Trophoblast cell (in vitro differentiated cells and primary cell): ENCODE measurements at regions not wholly inside any gene's neighbourhood (a gene's known extent, or its start where the extent isn't known, plus 50 kb on each side); places are given as distances from the start of the nearest gene placed in this dataset.

Source experiments
- DNase-seq, 2 donors: peaks; one replicate each; pipeline ENCODE4 v3.0.0-alpha.2; 2016
- H2AFZ ChIP-seq: 2 replicates; pipeline ENCODE4 v1.6.1; 2013; ENCODE audit warnings: low read length, moderate library complexity, mild to moderate bottlenecking; ENCODE audit not compliant: insufficient read depth, poor library complexity
- H2AK5ac ChIP-seq: 2 replicates; pipeline ENCODE4 v1.6.1; 2013; ENCODE audit warnings: mild to moderate bottlenecking, low read length
- H2BK120ac ChIP-seq: 2 replicates; pipeline ENCODE4 v1.6.1; 2013; ENCODE audit warnings: low read length, mild to moderate bottlenecking, moderate library complexity; ENCODE audit not compliant: insufficient read depth, poor library complexity
- H2BK12ac ChIP-seq: 2 replicates; pipeline ENCODE4 v1.6.1; 2013; ENCODE audit warnings: mild to moderate bottlenecking, low read length, moderate library complexity
- H2BK5ac ChIP-seq: 2 replicates; pipeline ENCODE4 v1.6.1; 2013; ENCODE audit warnings: low read length, low read depth, moderate library complexity, mild to moderate bottlenecking; ENCODE audit not compliant: poor library complexity
- H3K14ac ChIP-seq: 2 replicates; pipeline ENCODE4 v1.6.1; 2013; ENCODE audit warnings: mild to moderate bottlenecking, low read length
- H3K18ac ChIP-seq: 2 replicates; pipeline ENCODE4 v1.6.1; 2013; ENCODE audit warnings: mild to moderate bottlenecking, low read length
- H3K23ac ChIP-seq: 2 replicates; pipeline ENCODE4 v1.6.1; 2013; ENCODE audit warnings: low read length
- H3K27ac ChIP-seq: 2 replicates; pipeline ENCODE4 v1.5.1; 2013; ENCODE audit warnings: low read depth, mild to moderate bottlenecking, inconsistent platforms, low read length, moderate library complexity
- H3K27me3 ChIP-seq: 2 replicates; pipeline ENCODE4 v1.6.1; 2013; ENCODE audit warnings: inconsistent platforms, mild to moderate bottlenecking, low read length, moderate library complexity; ENCODE audit not compliant: insufficient read depth
- H3K36me3 ChIP-seq, 2 experiments: 1 replicate in 1 of 2; 2 replicates in 1 of 2; pipeline ENCODE4 v1.6.1; 2013; ENCODE audit warnings: low read length in 2 of 2, mild to moderate bottlenecking in 2 of 2, moderate library complexity in 1 of 2; ENCODE audit not compliant: insufficient read depth in 2 of 2, control insufficient read depth in 1 of 2
- H3K4ac ChIP-seq: 2 replicates; pipeline ENCODE4 v1.6.1; 2013; ENCODE audit warnings: low read depth, mild to moderate bottlenecking, low read length, moderate library complexity
- H3K4me1 ChIP-seq, 2 experiments: 1 replicate in 1 of 2; 2 replicates in 1 of 2; pipeline ENCODE4 v1.6.1; 2013; ENCODE audit warnings: low read length in 2 of 2, mild to moderate bottlenecking in 2 of 2, moderate library complexity in 1 of 2; ENCODE audit not compliant: insufficient read depth in 2 of 2, control insufficient read depth in 1 of 2
- H3K4me2 ChIP-seq: 2 replicates; pipeline ENCODE4 v1.6.1; 2013; ENCODE audit warnings: inconsistent platforms, mild to moderate bottlenecking, low read length, moderate library complexity
- H3K4me3 ChIP-seq: 2 replicates; pipeline ENCODE4 v1.5.1; 2013; ENCODE audit warnings: mild to moderate bottlenecking, low read depth, low read length, inconsistent platforms
- H3K79me1 ChIP-seq: one replicate; pipeline ENCODE4 v1.6.1; 2013; ENCODE audit warnings: low read length
- H3K79me2 ChIP-seq: 2 replicates; pipeline ENCODE4 v1.6.1; 2013; ENCODE audit warnings: low read length, mild to moderate bottlenecking; ENCODE audit not compliant: control insufficient read depth, insufficient read depth, poor library complexity
- H3K9ac ChIP-seq: 2 replicates; pipeline ENCODE4 v1.6.1; 2013; ENCODE audit warnings: mild to moderate bottlenecking, low read length
- H3K9me3 ChIP-seq: 2 replicates; pipeline ENCODE4 v1.6.1; 2013; ENCODE audit warnings: low read depth, mild to moderate bottlenecking, control low read depth, inconsistent platforms, low read length; ENCODE audit not compliant: insufficient read depth
- H4K12ac ChIP-seq: 2 replicates; pipeline ENCODE4 v1.6.1; 2013; ENCODE audit warnings: low read depth, mild to moderate bottlenecking, low read length, moderate library complexity
- H4K8ac ChIP-seq: 2 replicates; pipeline ENCODE4 v1.6.1; 2013; ENCODE audit warnings: low read depth, mild to moderate bottlenecking, low read length, moderate library complexity
- H4K91ac ChIP-seq: one replicate; pipeline ENCODE4 v1.6.1; 2013; ENCODE audit warnings: low read depth, mild to moderate bottlenecking, low read length, moderate library complexity
- WGBS: extraction: QIAGEN DNeasy Blood & Tissue Kit; methylation state at CpG from one replicate; pipeline ENCODE4 v1.1.7; 2013; ENCODE audit warnings: missing lambda C conversion rate; ENCODE audit not compliant: insufficient read length, insufficient coverage; ENCODE audit errors: extremely low coverage; 5-methylcytosine and 5-hydroxymethylcytosine counted together

- Histone ChIP-seq H3K79me2 (peaks cover 2% of the 10 kb centered on the region), H3K9ac (no peak overlapping the region), H3K4me3 (no peak overlapping the region), H3K14ac (no peak overlapping the region), H3K36me3 (no peaks in the 10 kb centered on the region), H3K27me3 (no peaks in the 10 kb centered on the region), H2AK5ac (no peak overlapping the region), H4K8ac (no peak overlapping the region), H3K4me1 (peaks cover 11 to 15% of the 10 kb centered on the region in 2 experiments), H3K23ac (no peak overlapping the region), H3K18ac (no peak overlapping the region), H2BK12ac (no peak overlapping the region), H2BK120ac (no peak overlapping the region), H4K12ac (no peak overlapping the region), H3K4ac (no peak overlapping the region), H2AFZ (no peak overlapping the region), H3K79me1 (peaks cover 11% of the 10 kb centered on the region), H3K9me3 (peaks cover 2% of the 10 kb centered on the region), H2BK5ac (no peak overlapping the region), H3K27ac (no peak overlapping the region), H3K4me2 (no peak overlapping the region), H4K91ac (no peak overlapping the region)
- DNase-seq = no peak
- WGBS = no CpG with 5 or more reads among the region's 3 CpGs
Measured at GRCh38 chr2:215780907-215781685, 232.3 kb downstream of the MREG start.

GRCh38 chr2:215780313-215780712 lies 233.0 kb downstream of the MREG start:
- no peak overlapping the region for H2AK5ac ChIP-seq
- H2BK12ac ChIP-seq = no peak overlapping the region
- H3K9ac ChIP-seq = no peak overlapping the region
- no peak overlapping the region for H4K8ac ChIP-seq
- H3K27ac ChIP-seq = no peak overlapping the region
- H3K4ac ChIP-seq = no peak overlapping the region
- peaks cover 11 to 15% of the 10 kb centered on the region in 2 experiments for H3K4me1 ChIP-seq
- H4K91ac ChIP-seq = no peak overlapping the region
- H2AFZ ChIP-seq = no peak overlapping the region
- H3K14ac ChIP-seq = no peak overlapping the region
- no CpG with 5 or more reads among the region's 5 CpGs for WGBS
- peaks cover 2% of the 10 kb centered on the region for H3K9me3 ChIP-seq
- H3K79me2 ChIP-seq = peaks cover 2% of the 10 kb centered on the region
- H2BK5ac ChIP-seq = no peak overlapping the region
- no peaks in the 10 kb centered on the region for H3K27me3 ChIP-seq
- H3K4me3 ChIP-seq = no peak overlapping the region
- no peak for DNase-seq
- peak overlapping the region; percentile 5 for H2BK120ac ChIP-seq
- no peak overlapping the region for H3K18ac ChIP-seq
- H3K23ac ChIP-seq = no peak overlapping the region
- H3K4me2 ChIP-seq = no peak overlapping the region
- H3K36me3 ChIP-seq = no peaks in the 10 kb centered on the region
- H4K12ac ChIP-seq = no peak overlapping the region
- peaks cover 11% of the 10 kb centered on the region for H3K79me1 ChIP-seq

- Histone ChIP-seq H3K36me3 (no peaks in the 10 kb centered on the region), H3K9ac (no peak overlapping the region), H3K27me3 (no peaks in the 10 kb centered on the region), H3K18ac (peak overlapping the region; percentile 88), H3K23ac (no peak overlapping the region), H2AFZ (peak overlapping the region; percentile 33), H4K91ac (peak overlapping the region; percentile 57), H3K4me2 (no peak overlapping the region), H2BK5ac (peak overlapping the region; percentile 27), H3K4me1 (peaks cover 11 to 15% of the 10 kb centered on the region in 2 experiments), H2BK12ac (peak overlapping the region; percentile 96), H3K14ac (peak overlapping the region; percentile 75), H4K8ac (peak overlapping the region; percentile 66), H4K12ac (no peak overlapping the region), H3K79me1 (peaks cover 11% of the 10 kb centered on the region), H3K9me3 (peaks cover 2% of the 10 kb centered on the region), H2BK120ac (peak overlapping the region; percentile 79), H3K79me2 (peaks cover 2% of the 10 kb centered on the region), H2AK5ac (no peak overlapping the region), H3K4ac (no peak overlapping the region), H3K4me3 (no peak overlapping the region), H3K27ac (no peak overlapping the region)
- no peak for DNase-seq
- WGBS = no CpG with 5 or more reads among the region's 3 CpGs
Measured at GRCh38 chr2:215779912-215780311, 233.4 kb downstream of the MREG start.

- Histone ChIP-seq H3K4me1 (peaks cover 13 to 14% of the 10 kb centered on the region in 2 experiments), H3K79me1 (peaks cover 8% of the 10 kb centered on the region), H3K9ac (no peak overlapping the region), H3K9me3 (peaks cover 2% of the 10 kb centered on the region), H3K23ac (no peak overlapping the region), H2BK12ac (peak overlapping the region; percentile 77), H3K4me2 (no peak overlapping the region), H3K4me3 (no peak overlapping the region), H3K18ac (no peak overlapping the region), H3K27ac (no peak overlapping the region), H2AFZ (no peak overlapping the region), H3K36me3 (no peaks in the 10 kb centered on the region), H4K12ac (no peak overlapping the region), H4K8ac (peak overlapping the region; percentile 7), H3K4ac (no peak overlapping the region), H2BK5ac (no peak overlapping the region), H3K79me2 (peaks cover 2% of the 10 kb centered on the region), H3K14ac (peak overlapping the region; percentile 28), H2BK120ac (no peak overlapping the region), H4K91ac (no peak overlapping the region), H2AK5ac (no peak overlapping the region), H3K27me3 (no peaks in the 10 kb centered on the region)
- no CpG with 5 or more reads among the region's 7 CpGs for WGBS
- no peak for DNase-seq
Measured at GRCh38 chr2:215777465-215778044, 235.8 kb downstream of the MREG start.
